Neural progenitor cell (in vitro differentiated cells): ENCODE measurements at regions not wholly inside any gene's neighbourhood (a gene's known extent, or its start where the extent isn't known, plus 50 kb on each side); places are given as distances from the start of the nearest gene placed in this dataset.

Experiments
- DNase-seq: peaks from one replicate; pipeline ENCODE4 v3.0.0-alpha.2; 2016; ENCODE audit warnings: low spot score
- H2AFZ ChIP-seq: fragments of 200-600 bp; sonication (generic); replicated peaks from 2 replicates; pipeline ENCODE4 v1.6.1; 2016; ENCODE audit warnings: antibody characterized with exemption
- H3F3A ChIP-seq: fragments of 200-600 bp; sonication (generic); 2 replicates; pipeline ENCODE4 v1.6.1; 2016; ENCODE audit warnings: antibody characterized with exemption, low read depth
- H3K27ac ChIP-seq: fragments of 200-600 bp; sonication (generic); 2 replicates; pipeline ENCODE4 v1.5.1; 2016; ENCODE audit warnings: mild to moderate bottlenecking
- H3K27me3 ChIP-seq: fragments of 200-600 bp; sonication (generic); 2 replicates; pipeline ENCODE4 v1.6.1; 2016; ENCODE audit warnings: mild to moderate bottlenecking, moderate library complexity
- H3K36me3 ChIP-seq: fragments of 200-600 bp; sonication (generic); 2 replicates; pipeline ENCODE4 v1.5.1; 2016
- H3K4me1 ChIP-seq: fragments of 200-600 bp; sonication (generic); 2 replicates; pipeline ENCODE4 v1.6.1; 2016; ENCODE audit warnings: mixed run types
- H3K4me2 ChIP-seq: fragments of 200-600 bp; sonication (generic); 2 replicates; pipeline ENCODE4 v1.6.1; 2016
- H3K4me3 ChIP-seq: fragments of 200-600 bp; sonication (generic); 2 replicates; pipeline ENCODE4 v1.5.1; 2016
- H3K79me2 ChIP-seq: fragments of 200-600 bp; sonication (generic); 2 replicates; pipeline ENCODE4 v1.6.1; 2016; ENCODE audit warnings: low read depth
- H3K9ac ChIP-seq: fragments of 200-600 bp; sonication (generic); 2 replicates; pipeline ENCODE4 v1.6.1; 2016
- H3K9me3 ChIP-seq: fragments of 200-600 bp; sonication (generic); 2 replicates; pipeline ENCODE4 v1.5.1; 2016; ENCODE audit warnings: low read depth
- H4K20me1 ChIP-seq: fragments of 200-600 bp; sonication (generic); 2 replicates; pipeline ENCODE4 v1.6.1; 2016; ENCODE audit warnings: low read depth
- H3K27ac Mint-ChIP-seq: 3 replicates; pipeline ENCODE4 v1.8.0; 2021; ENCODE audit warnings: mixed read lengths
- H3K27me3 Mint-ChIP-seq: 2 replicates; pipeline ENCODE4 v1.8.0; 2022; ENCODE audit warnings: low read depth, mild to moderate bottlenecking, inconsistent platforms, moderate library complexity, mixed read lengths; ENCODE audit not compliant: insufficient read depth
- H3K36me3 Mint-ChIP-seq: 3 replicates; pipeline ENCODE4 v1.8.0; 2021; ENCODE audit warnings: mixed read lengths
- H3K4me1 Mint-ChIP-seq: 3 replicates; pipeline ENCODE4 v1.8.0; 2021; ENCODE audit warnings: mixed read lengths
- H3K4me3 Mint-ChIP-seq: 3 replicates; pipeline ENCODE4 v1.8.0; 2021; ENCODE audit warnings: mild to moderate bottlenecking, moderate library complexity, mixed read lengths
- H3K9me3 Mint-ChIP-seq: 3 replicates; pipeline ENCODE4 v1.8.0; 2020; ENCODE audit warnings: mixed read lengths
- EZH2 ChIP-seq: fragments of 200-600 bp; sonication (generic); IDR thresholded peaks from 2 replicates; pipeline ENCODE4 v1.6.1; 2017; ENCODE audit warnings: antibody characterized with exemption, mild to moderate bottlenecking, moderate library complexity
- EZH2phosphoT487 ChIP-seq: fragments of 200-600 bp; sonication (generic); IDR thresholded peaks from 2 replicates; pipeline ENCODE4 v1.6.1; 2017; ENCODE audit warnings: antibody characterized with exemption
- TF ChIP-seq, protein P1 (sequence below): fragments of 200-600 bp; sonication (generic); IDR thresholded peaks from 2 replicates; pipeline ENCODE4 v1.5.1; 2017; ENCODE audit warnings: antibody characterized with exemption, mild to moderate bottlenecking

DNA sequence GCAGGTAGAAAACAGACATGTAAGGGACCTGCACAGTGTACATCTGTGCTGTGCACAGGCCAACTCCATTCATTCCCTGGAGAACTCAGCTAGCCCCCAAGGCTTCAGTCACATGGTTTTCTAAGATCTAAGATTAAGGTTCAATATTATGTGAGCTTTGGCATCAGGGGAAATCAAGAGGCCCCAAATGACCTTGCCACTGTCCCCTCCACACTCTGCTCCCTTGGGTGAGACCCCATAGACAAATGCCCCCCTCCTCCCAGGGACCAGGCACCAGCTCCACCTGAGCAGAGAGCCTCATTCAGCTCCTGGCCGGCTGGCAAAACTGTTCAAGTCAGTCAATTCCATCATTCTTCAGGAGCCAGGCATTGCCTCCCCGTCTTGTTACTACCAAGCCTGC is 93.6 kb upstream of the TMEM18 start:
- H3K9ac ChIP-seq = no peak overlapping the region
- H3K4me2 ChIP-seq = no peak overlapping the region
- no peak overlapping the region for H2AFZ ChIP-seq
- TF ChIP-seq EZH2phosphoT487 (no peak), EZH2 (no peak)
- TF ChIP-seq, protein P1, sequence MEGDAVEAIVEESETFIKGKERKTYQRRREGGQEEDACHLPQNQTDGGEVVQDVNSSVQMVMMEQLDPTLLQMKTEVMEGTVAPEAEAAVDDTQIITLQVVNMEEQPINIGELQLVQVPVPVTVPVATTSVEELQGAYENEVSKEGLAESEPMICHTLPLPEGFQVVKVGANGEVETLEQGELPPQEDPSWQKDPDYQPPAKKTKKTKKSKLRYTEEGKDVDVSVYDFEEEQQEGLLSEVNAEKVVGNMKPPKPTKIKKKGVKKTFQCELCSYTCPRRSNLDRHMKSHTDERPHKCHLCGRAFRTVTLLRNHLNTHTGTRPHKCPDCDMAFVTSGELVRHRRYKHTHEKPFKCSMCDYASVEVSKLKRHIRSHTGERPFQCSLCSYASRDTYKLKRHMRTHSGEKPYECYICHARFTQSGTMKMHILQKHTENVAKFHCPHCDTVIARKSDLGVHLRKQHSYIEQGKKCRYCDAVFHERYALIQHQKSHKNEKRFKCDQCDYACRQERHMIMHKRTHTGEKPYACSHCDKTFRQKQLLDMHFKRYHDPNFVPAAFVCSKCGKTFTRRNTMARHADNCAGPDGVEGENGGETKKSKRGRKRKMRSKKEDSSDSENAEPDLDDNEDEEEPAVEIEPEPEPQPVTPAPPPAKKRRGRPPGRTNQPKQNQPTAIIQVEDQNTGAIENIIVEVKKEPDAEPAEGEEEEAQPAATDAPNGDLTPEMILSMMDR = no peak
- H4K20me1 ChIP-seq = no peaks in the 10 kb centered on the region
- no peaks in the 10 kb centered on the region for H3K9me3 ChIP-seq
- Mint-ChIP-seq H3K9me3 (peaks cover 6% of the 10 kb centered on the region), H3K4me3 (no peak overlapping the region), H3K27ac (peak overlapping the region; percentile 66), H3K36me3 (no peaks in the 10 kb centered on the region), H3K27me3 (peaks cover 5% of the 10 kb centered on the region), H3K4me1 (peaks cover 28% of the 10 kb centered on the region)
- no peaks in the 10 kb centered on the region for H3K27me3 ChIP-seq
- no peak overlapping the region for H3K27ac ChIP-seq
- H3K36me3 ChIP-seq = no peaks in the 10 kb centered on the region
- H3K4me3 ChIP-seq = no peak overlapping the region
- H3F3A ChIP-seq = peaks cover 16% of the 10 kb centered on the region
- peaks cover 19% of the 10 kb centered on the region for H3K4me1 ChIP-seq
- H3K79me2 ChIP-seq = no peaks in the 10 kb centered on the region
- DNase-seq = no peak

- no peak overlapping the region for H3K4me3 Mint-ChIP-seq
- peaks cover 6% of the 10 kb centered on the region for H3K9me3 Mint-ChIP-seq
- no peak for DNase-seq
- H3K9ac ChIP-seq = no peak overlapping the region
- H3K79me2 ChIP-seq = no peaks in the 10 kb centered on the region
- H3K4me3 ChIP-seq = no peak overlapping the region
- no peak overlapping the region for H3K27ac Mint-ChIP-seq
- no peaks in the 10 kb centered on the region for H3K36me3 ChIP-seq
- no peak overlapping the region for H2AFZ ChIP-seq
- H3K27me3 Mint-ChIP-seq = peaks cover 7% of the 10 kb centered on the region
- H3K9me3 ChIP-seq = no peaks in the 10 kb centered on the region
- no peaks in the 10 kb centered on the region for H3K27me3 ChIP-seq
- H3K4me1 ChIP-seq = peaks cover 9% of the 10 kb centered on the region
- H4K20me1 ChIP-seq = no peaks in the 10 kb centered on the region
- peaks cover 8% of the 10 kb centered on the region for H3F3A ChIP-seq
- no peak overlapping the region for H3K27ac ChIP-seq
- no peaks in the 10 kb centered on the region for H3K36me3 Mint-ChIP-seq
- H3K4me2 ChIP-seq = no peak overlapping the region
- peaks cover 25% of the 10 kb centered on the region for H3K4me1 Mint-ChIP-seq
- TF ChIP-seq, protein P1 = no peak
- TF ChIP-seq EZH2 = no peak
- no peak for TF ChIP-seq EZH2phosphoT487
Measured at GRCh38 chr2:769771-770170, 92.6 kb upstream of the TMEM18 start.

DNA sequence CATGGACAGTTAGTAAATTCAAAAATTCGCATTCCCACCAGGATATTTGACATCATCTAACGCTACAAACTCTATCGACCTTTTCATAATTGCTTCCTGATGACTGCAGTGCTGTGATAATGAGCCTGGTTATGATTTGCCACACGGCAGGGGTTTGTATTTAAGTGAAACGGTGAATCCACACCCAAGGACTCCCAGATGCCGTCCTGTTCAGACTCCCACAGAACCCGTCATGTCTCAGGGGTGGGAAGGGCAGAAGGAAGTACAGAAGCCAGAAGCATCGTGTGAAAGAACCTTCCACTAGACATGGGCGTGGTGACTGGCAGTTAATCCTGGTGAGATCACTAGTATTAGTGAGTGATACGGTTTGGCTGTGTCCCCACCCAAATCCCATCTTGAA is 91.2 kb upstream of the TMEM18 start:
- H3K4me1 ChIP-seq = no peaks in the 10 kb centered on the region
- H4K20me1 ChIP-seq = no peaks in the 10 kb centered on the region
- H3K27me3 ChIP-seq = no peaks in the 10 kb centered on the region
- H3K4me1 Mint-ChIP-seq = peaks cover 30% of the 10 kb centered on the region
- H3K4me2 ChIP-seq = no peak overlapping the region
- peaks cover 6% of the 10 kb centered on the region for H3K9me3 Mint-ChIP-seq
- no peak overlapping the region for H3K4me3 Mint-ChIP-seq
- H3F3A ChIP-seq = no peaks in the 10 kb centered on the region
- TF ChIP-seq, protein P1 = no peak
- TF ChIP-seq EZH2 = no peak
- TF ChIP-seq EZH2phosphoT487 = no peak
- no peaks in the 10 kb centered on the region for H3K36me3 ChIP-seq
- H3K36me3 Mint-ChIP-seq = no peaks in the 10 kb centered on the region
- H3K79me2 ChIP-seq = no peaks in the 10 kb centered on the region
- H3K27me3 Mint-ChIP-seq = peaks cover 8% of the 10 kb centered on the region
- H3K27ac Mint-ChIP-seq = no peak overlapping the region
- H3K4me3 ChIP-seq = no peak overlapping the region
- no peak overlapping the region for H3K27ac ChIP-seq
- no peak for DNase-seq
- no peak overlapping the region for H2AFZ ChIP-seq
- H3K9ac ChIP-seq = no peak overlapping the region
- no peaks in the 10 kb centered on the region for H3K9me3 ChIP-seq
